ENCODE measurements at regions not wholly inside any gene's neighbourhood (a gene's known extent, or its start where the extent isn't known, plus 50 kb on each side); places are given as distances from the start of the nearest gene placed in this dataset.
"Not testable (repeated sequence)": the region's sequence is repeated elsewhere in the genome, so short reads cannot be mapped to it uniquely, and the experiment has no call there.

DNA sequence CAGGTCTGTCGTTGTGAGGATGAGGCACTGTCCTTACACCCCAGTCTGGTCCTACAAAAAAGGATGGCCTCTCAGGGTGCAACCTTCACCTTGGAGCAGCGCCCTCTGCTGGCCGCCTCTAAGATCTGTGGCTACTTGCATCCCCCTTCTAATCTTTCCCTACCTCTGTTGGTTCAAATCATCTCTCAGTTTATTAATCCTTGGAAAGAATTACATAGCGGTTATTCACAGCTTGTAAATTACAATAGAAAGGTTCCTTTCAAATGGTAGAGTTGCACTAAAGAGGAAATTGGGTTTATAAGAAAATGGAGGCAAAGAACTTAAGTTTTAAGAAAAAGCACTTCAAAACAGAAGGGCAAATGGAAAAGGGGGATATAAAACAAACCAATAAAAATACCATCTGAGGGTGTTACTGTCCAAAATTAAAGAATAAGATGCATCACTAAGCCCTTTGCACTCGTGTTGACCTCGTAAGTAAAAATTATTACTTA lies 102.0 kb upstream of the PLEKHM1 start:
- DNase-seq, result peak; percentile 79

DNA sequence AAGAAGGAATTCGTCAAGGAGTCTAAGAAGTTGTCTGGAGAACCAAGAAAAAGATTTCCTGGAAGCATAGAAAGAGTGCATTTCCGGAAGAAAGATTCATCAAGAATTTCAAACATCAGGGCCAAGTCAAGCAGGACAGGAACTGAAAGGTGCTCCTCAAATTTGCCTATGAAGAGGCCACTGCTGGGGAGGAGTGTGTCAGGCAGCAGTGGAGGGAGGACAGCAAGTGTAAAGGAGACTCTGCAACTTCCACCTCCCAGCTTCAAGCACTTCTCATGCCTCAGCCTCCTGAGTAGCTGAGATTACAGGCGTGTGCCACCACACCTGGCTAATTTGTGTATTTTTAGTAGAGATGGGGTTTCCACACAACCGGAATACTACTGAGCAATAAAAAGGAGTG lies 105.8 kb upstream of the PLEKHM1 start:
- not testable (repeated sequence) for DNase-seq

DNA sequence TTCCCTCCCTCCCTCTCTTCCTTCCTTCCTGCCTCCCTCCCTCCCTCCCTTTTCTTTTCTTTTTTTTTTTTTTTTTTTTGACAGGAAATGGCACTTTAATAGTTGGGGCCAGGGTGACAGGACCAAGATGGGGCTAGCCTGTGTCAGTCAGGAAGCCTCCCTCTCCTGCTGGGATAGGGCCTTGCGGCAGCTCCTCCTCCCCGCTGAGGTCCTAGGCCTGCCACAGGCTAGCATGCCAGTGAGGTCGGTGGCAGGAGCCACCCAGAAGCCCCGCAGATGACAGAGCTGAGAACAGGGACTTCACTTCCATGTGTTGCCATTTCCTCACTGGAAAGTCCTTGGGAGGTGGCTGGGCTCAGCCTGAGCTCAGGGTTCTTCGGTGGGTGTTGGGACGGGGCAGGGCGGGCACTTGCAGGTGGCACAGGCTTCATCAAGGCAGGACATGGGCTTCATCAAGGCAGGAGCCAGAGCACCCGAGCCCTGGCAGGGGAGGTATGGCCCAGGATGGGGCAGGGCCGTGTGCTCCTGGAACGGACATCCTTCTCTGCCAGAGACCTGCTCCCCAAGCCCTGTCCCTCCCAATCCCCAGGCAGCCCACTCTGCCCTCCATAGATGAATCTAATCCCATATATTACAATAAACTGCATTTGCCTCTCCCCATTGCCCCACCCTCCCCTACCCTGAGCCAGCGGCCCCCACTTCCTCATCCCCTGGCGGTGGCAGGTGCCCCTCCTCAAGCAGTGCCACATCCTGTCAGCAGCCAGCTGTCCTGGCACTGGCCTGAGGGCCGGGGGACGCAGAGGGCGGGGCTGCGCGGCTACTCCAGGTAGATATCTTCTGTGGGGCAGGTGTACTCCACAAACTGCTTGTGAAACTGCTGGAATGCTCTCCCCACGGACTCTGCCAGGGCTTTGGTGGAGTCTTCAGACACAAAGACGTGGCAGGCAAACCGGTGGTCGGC lies 109.8 kb upstream of the PLEKHM1 start:
- not testable (repeated sequence) for DNase-seq

DNA sequence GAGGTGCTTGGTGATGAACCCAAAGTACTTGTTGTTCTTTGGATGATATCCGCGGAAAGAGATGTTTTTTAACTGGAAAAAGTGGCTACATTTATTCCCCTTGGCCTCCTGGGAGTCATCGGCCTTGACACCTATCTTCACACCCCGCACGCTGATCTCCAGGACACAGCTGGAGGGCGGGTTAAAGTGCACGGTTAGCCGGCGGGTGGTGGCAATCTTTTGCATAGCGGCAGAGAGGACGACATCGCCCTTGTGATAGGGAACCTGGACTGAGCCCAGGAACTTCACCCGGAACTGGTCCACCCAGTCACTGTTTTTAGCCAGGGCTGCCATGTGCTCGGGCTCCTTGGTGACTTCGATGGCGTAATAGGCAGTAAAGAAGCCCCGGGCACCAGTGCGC lies 110.5 kb upstream of the PLEKHM1 start:
- DNase-seq, result not testable (repeated sequence)

DNA sequence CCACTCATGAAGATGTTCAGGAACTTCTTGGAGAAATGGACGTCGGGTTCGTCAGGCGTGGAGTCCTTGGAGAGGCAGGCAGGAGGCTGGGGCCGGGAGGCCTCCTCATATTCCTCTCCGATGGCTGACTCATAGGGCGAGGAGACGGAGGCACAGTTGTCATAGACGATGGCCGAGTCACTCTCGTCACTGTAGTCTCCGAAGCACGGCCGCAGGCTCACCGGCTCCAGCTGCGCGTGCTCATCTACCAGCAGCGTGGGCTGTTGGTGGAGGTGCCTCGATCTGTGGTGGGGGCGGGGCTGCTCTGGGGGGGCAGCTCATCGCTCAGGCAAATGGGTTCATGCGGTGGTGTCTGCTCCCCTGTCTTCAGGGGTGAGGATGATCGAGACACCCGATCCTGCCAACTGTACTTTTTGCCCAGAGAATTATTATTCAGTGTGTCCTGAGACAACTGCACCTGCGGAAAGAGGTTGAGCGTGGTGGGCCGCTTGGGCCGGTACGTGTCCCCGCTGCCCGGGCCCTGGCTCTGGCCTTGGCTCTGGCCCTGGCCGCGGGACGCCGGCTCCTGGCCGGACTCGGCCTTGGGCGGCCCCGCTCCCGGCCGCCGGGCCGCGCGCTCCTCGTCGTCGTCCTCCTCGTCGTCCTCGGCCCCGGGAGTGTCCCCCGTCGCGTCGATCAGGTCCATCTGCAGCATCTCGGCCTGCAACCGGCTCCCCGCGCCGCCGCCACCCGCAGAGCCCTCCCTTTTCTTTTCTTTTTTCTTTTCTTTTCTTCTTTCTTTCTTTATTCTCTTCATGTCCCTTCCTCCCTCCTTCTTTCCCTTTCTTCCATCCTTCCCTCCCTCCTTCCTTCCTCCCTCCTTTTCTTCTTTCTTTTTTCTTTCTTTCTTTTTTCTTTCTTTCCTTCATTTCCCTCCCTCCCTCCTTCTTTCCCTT lies 111.4 kb upstream of the PLEKHM1 start:
- not testable (repeated sequence) for DNase-seq

DNA sequence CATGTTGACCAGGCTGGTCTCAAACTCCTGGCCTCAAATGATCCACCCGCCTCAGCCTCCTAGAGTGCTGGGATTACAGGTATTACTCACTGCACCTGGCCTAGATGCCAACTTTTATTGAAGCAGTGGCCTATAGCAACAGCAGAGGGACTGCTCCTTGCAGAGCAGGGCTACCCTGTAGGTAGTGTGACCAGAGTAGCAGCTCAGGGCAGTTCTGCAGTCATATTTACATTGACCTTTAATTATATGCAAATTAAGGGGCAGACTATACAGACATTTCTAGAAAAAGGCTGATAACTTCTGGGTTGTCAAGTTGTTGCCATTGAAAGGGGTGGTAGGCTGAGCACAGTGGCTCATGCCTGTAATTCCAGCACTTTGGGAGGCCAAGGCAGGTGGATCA lies 115.2 kb upstream of the PLEKHM1 start:
- DNase-seq, result not testable (repeated sequence)

DNA sequence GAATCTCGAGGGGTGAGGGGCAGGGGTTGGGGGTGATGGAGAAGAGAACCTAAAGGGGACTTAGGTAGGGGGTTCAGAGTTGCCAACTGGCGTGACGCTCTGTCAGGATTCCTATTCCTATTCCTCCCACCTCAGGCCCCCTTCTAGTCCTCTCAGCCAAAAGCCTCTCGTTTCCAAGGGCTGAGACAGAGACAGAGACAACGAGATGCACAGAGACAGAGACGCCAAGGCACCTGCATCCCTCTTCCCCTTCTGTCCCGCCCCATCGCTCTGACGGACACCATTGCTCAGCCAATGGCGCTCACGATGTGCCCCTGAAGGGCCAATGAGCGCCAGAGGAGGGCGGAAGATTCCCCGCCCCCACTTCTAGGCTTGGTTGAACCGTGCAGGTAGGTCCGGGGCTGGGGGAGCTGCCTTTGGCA lies 129.5 kb upstream of the PLEKHM1 start:
- DNase-seq, result peak; percentile 76

DNA sequence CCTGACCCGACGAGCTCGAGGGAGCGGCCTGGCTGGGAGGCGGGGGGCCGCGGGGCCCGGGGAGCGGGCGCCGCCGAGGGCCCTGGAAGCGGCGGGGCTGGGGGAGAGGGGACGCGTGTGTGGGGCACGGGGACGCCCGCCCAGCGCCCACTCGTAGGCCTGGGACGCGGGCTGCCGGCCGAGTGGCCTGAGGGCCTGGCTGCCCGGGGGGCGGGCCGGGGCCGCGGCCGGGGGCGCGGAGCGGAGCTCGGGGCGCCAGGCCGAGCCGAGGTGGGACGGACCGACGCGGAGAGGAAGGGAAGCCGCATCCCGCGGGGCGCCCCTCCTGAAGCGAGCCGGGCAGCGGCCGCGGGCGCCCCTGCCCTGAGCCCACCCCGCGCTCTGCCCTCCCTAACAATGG lies 129.9 kb upstream of the PLEKHM1 start:
- DNase-seq, result peak; percentile 10

DNA sequence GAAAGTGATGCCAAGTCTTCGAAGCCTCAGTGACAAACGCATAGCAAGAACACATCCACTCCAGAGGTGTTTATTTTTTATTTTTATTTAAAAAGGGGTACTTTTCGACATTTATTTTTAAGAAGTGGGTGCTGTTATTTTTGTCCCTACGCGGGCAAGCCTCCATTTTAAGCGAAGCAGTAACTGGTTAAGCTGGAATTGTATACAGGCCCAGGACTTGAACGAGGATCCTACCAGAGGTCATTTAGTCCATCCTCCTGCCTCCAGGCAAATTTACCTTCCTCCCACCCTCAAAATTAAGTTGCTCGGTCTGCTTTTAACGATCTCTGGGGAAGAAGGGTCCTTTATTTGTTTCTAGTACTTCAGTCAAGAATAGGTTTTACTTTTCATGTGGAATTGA lies 130.6 kb upstream of the PLEKHM1 start:
- not testable (repeated sequence) for DNase-seq

DNA sequence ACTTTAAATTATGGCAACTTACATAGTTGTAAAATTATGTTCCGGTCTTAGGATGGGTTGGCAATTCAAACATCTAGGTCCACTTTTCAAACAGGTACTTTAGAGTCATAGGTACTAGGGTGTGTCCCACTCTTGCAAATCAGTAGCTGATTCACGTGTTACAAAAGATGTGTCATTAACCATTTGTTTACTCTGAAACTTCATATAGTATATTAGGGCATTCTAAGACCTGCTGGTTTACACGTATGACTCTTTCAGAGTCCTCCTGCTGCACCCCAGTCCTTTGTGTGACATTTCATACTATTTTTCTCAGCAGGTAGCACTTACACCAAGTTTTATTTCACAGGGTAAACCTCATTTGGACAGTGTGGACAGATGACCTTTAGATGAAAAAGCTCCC lies 131.8 kb upstream of the PLEKHM1 start:
- DNase-seq, result not testable (repeated sequence)

DNA sequence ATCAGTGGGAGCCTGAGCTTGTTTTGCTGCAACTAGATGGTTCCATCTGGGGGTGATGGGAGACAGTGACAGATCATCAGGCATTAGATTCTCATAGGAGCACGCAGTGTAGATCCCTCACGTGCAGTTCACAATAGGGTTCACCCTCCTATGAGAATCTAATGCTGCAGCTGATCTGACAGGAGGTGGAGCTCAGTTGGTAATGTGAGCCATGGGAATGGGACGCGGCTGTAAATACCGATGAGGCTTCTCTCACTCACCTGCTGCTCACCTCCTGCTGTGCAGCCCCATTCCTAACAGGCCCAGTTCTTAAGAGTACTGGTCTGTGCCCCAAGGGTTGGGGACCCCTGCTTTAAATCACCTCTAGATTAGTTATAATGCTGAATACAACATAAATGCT lies 137.5 kb upstream of the PLEKHM1 start:
- DNase-seq, result no peak

DNA sequence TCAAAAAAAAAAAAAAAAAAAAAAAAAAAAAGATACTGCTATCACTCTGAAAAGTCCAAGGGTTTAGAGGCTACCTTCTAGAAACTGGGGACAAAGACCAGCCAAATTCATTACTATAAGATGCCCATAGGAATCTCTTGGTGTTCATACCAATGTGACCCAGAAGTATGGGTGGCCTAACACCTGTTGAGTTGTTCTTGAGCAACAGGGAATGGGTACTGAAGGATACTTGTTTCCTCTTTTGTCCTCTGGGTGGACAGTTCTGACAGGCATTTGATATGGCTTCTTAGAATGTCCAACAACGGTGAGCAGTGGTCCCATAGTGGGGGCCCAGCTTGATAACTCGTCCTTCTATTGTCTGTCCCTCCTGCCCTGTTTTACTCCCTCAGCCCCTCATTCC lies 141.4 kb upstream of the PLEKHM1 start:
- no peak for DNase-seq

DNA sequence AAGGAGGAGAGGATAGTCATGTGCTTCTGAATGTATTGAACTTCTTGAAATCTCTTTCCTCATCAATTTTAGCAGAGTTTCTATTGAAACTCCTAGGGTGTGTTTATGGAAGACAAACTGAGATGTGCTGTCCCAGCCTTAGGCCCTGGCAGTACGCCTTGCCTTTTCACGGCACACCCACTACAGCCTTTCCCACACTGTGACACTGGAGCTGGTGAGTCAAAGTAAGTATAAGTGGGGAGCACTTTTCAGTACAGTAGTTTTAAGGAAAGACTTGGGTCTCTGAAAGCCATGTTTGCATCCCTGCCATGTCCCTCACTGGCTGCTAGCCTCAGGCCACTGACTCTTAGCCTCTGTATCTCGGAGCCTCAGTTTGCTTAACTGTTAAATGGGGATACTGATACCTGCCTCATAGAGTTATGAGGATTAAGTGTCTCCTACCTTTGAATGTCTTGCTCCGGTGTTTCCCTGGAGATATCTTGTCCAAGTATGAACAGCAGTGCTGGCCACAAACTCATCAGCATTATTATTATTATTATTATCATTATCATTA lies 144.7 kb upstream of the CRHR1 start:
- no peak for DNase-seq

DNA sequence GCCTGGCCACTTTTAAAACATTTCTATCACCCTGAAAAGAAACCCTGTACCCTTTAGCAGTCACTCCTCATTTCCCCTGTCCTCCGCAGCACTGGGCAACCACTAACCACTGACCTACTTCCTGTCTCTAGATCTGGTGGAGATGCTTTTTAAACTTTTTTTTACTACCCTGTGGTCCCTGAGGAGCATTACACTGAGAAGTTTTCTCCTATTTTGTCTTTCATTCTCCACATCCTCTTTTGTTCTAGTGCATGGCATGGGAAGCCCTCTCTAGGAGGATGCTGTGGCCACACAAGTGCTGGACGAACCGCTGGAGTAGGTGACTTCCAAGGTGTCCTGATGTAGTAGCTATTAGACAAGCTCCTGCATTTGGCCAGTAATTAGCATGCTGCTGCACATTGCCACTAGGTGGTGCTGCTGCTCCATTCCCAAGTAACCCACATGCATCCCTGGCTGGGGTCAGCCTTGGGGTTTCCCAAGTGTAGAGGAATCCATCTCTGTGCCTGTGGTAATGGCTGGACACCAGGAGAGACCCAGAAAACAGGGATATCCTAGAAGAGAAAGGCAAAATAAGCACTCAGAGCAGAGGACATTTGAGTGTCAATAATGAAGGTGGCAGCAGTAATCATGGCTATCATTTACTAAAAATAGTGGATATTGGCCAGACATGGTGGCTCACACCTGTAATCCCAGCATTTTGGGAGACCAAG lies 143.8 kb upstream of the CRHR1 start:
- DNase-seq, result peak; percentile 70

DNA sequence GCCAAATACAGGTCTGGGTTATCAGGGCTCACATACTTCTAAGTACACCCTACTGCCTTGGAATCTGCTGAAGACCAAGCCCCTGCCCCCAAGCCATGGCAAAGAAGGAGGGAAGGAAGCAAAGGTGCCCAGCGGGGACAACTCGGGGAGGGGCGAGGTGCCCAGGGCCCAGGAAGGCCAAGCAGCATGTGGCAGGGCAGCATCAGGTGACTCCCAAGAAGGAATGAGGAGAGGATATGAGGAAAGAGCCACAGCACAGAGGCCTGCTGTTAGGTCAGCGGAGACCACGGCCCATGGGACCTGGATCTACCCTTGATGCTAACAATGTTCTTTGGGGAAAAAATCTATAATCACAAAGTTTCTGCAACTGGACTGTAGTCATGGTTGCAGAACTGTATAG lies 142.6 kb upstream of the CRHR1 start:
- DNase-seq, result no peak

DNA sequence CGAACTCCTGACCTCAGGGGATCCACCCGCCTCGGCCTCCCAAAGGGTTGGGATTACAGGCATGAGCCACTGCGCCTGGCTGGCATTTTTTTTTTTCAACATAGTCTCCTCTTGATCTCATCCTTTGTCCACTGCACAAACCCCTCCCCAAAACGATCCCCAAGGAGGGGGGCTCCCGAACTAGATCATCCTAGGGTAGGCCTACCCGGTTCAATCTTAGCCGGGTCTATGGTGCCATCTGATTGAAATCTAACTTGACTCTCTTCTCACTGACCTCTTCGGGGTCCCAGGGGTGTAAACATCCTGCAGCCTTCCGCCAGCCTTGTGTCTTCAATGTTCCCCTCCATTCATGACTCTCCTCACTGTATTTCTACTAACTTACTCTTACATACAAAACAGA lies 140.5 kb upstream of the CRHR1 start:
- no peak for DNase-seq

DNA sequence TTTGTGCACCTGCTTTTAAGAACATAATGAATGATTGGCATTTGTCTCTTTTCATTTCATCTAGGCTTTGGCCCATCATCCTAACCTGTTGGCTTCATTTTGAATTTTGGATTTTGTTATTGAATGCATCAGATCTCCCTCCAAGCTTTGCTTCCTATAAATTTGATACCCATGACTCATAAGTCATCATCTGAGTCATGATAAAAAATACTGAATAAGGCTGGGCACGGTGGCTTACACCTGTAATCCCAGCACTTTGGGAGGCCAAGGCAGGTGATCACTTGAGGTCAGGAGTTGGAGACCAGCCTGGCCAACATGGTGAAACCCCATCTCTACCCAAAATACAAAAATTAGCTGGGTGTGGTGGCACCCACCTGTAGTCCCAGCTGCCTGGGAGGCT lies 139.5 kb upstream of the CRHR1 start:
- not testable (repeated sequence) for DNase-seq

DNA sequence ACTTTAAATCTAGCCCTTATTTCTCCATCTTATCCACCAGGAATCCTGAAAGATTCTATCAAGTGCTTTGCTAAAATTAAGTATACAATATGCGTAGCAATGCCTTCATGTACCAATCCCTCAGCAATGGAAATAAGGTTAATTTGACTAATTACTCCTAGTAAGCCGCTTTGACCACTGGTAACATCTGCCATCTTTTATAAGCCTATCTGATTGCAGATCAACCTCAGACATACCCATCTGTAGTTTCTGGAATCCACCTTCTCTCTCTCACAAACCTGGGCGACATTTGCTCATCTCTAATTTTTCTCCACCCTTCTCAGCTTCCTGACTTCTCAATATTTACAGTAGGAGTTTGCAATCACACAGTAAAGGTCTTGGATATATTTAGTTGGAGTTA lies 138.8 kb upstream of the CRHR1 start:
- no peak for DNase-seq

DNA sequence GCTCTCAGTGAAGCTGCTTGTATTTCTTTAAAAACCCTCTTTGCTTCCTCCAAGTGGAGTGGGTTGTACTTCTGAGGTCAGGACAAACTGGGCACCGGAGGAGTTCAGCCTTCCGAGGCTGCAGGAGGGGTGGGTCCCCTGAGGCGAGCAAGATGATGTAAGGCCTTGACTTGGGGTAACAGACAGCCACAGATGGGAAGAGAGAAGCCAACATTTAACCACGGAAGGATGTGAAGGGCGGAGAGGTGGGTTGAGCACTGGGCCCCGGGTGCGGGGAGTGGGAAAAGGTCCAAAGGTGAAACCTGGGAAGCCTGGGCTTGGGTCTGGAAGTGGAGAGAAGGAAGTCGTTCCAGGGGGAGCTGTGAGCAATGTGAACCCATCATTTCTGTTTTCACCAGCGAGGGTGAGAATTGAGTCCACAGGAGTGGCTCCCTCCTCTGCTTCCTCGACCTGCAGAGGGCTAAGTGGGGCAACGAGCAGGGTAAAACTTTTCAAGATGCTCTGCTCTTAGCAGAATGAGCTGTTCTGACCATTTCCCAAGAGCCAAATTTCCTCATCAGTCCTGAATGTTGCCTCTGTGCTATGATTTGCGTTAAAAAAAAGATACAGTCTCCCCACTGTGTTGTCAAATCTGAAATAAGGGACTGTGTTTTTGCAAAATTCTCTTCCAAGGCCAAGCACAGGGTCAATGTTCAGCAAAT lies 137.7 kb upstream of the CRHR1 start:
- DNase-seq, result no peak

DNA sequence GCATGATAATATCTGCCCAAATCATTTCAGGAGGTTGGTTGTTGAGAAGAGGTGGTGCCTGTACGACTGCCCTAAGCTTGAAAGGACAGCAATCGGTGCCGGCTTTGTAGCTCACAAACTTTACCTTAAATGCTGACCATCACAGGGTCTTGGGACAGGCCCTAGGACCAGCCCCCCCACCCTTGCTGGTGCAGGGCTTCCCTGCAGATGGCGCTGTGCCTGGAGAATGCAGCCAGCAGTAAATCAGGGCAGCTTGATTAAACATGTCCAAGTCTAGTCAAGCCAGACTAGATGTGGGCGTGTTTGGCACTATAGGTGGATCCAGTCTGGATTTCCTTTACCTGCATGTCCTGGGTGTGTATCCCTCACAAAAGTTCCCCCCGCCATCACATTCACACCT lies 135.5 kb upstream of the CRHR1 start:
- no peak for DNase-seq

DNA sequence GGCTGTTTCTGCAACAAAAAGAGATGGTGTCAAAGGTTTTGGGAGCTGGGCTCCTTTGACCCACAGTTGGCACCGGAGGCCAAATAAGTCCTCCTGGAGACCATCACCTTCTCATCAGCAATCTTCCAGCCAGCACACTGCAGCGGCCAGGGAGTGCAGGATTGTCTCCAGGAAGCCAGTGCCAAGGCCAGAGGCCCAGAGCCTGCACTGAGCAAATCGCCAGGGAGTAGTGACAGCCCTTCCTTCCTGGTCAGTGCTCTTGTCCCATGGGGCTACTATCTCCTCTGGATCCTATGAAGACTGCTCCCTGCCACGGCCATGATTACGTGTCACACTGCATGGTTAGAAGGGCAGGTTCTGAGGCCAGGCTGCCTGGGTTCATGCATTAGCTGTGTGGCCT lies 134.3 kb upstream of the CRHR1 start:
- no peak for DNase-seq

DNA sequence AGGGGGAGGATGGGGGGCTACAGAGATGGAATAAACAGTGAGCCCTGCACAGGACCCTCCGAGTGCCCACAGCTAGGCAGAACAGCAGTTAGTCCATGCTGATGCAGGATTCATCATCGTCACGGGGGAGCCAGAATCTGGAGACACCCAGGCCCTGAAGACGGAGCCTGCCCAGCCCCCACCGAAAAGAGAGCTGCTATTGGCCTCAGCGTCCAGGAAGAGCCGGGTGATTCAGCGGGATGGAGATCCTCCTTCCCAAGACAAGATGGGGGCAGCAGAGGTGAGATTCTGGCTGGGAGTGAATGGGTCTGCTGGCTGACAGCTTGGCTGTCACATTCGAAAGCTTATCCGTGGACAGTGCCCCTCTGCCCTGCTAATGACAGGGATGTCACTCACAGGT lies 133.6 kb upstream of the CRHR1 start:
- no peak for DNase-seq

Data from stimulated activated CD4-positive, alpha-beta T cell treated with anti-CD3 and anti-CD28 coated beads, Interleukin-12 subunit alpha, Interleukin-12 subunit beta, amount 100 ng/mL, for 4 hours (primary cell).